Activated CD8-positive, alpha-beta T cell treated with anti-CD3 and anti-CD28 coated beads for 36 hours (primary cell): ENCODE measurements at regions not wholly inside any gene's neighbourhood (a gene's known extent, or its start where the extent isn't known, plus 50 kb on each side); places are given as distances from the start of the nearest gene placed in this dataset.

Experiments
- ATAC-seq: fragments of 200-7000 bp; cut with Tn5 transposase; one replicate; pipeline ENCODE4 v1.10.0; 2021; ENCODE audit warnings: mild to moderate bottlenecking, moderate library complexity
- CTCF ChIA-PET: fragments of 350-600 bp; sonication (Branson Sonifier 250); formaldehyde crosslinking; loops from one replicate; lab custom pipeline; 2021; ENCODE audit warnings: antibody characterized with exemption; lab: Charles Lee
- POLR2A ChIA-PET: fragments of 350-600 bp; sonication (Branson Sonifier 250); formaldehyde crosslinking; loops from one replicate; lab custom pipeline; 2021; ENCODE audit warnings: antibody characterized with exemption; lab: Charles Lee
- DNase-seq: peaks from one replicate; pipeline ENCODE4 v3.0.0-alpha.2; 2020
- H3K27ac Mint-ChIP-seq: one replicate; pipeline ENCODE4 v1.8.0; 2021; ENCODE audit warnings: mild to moderate bottlenecking, mixed read lengths
- H3K27me3 Mint-ChIP-seq: one replicate; pipeline ENCODE4 v1.8.0; 2021; ENCODE audit warnings: mixed read lengths
- H3K36me3 Mint-ChIP-seq: one replicate; pipeline ENCODE4 v1.8.0; 2021; ENCODE audit warnings: low read depth, mixed read lengths
- H3K4me1 Mint-ChIP-seq: one replicate; pipeline ENCODE4 v1.8.0; 2021; ENCODE audit warnings: low read depth, mixed read lengths
- H3K4me3 Mint-ChIP-seq: one replicate; pipeline ENCODE4 v1.8.0; 2021; ENCODE audit warnings: mild to moderate bottlenecking, moderate library complexity, mixed read lengths
- H3K9me3 Mint-ChIP-seq: one replicate; pipeline ENCODE4 v1.8.0; 2021; ENCODE audit warnings: mixed read lengths
- CTCF ChIP-seq: fragments of 200-600 bp; IDR thresholded peaks from one replicate; pipeline ENCODE4 v1.8.0; 2022; ENCODE audit warnings: antibody characterized with exemption, mild to moderate bottlenecking
- intact Hi-C: fragments of 100-400 bp; cut with micrococcal nuclease; formaldehyde crosslinking; loops from one replicate; pipeline ENCODE4 v1.10.0; 2022

GRCh38 chr4:18954538-18954937 lies 933.0 kb upstream of the LCORL start:
- no peaks in the 10 kb centered on the region for H3K27me3 Mint-ChIP-seq
- H3K4me3 Mint-ChIP-seq = no peak overlapping the region
- no peak for ATAC-seq
- ChIA-PET POLR2A (no interaction called here), CTCF (no interaction called here)
- DNase-seq = no peak
- H3K36me3 Mint-ChIP-seq = no peaks in the 10 kb centered on the region
- no peaks in the 10 kb centered on the region for H3K4me1 Mint-ChIP-seq
- peaks cover 2% of the 10 kb centered on the region for H3K9me3 Mint-ChIP-seq
- intact Hi-C loops = no loop called here
- H3K27ac Mint-ChIP-seq = no peak overlapping the region
- TF ChIP-seq CTCF = no peak

- intact Hi-C loops = no loop called here
- no peaks in the 10 kb centered on the region for H3K27me3 Mint-ChIP-seq
- H3K36me3 Mint-ChIP-seq = no peaks in the 10 kb centered on the region
- no peaks in the 10 kb centered on the region for H3K9me3 Mint-ChIP-seq
- ATAC-seq = no peak
- POLR2A ChIA-PET = no interaction called here
- no peak for TF ChIP-seq CTCF
- no peak overlapping the region for H3K4me3 Mint-ChIP-seq
- DNase-seq = no peak
- H3K27ac Mint-ChIP-seq = no peak overlapping the region
- no peaks in the 10 kb centered on the region for H3K4me1 Mint-ChIP-seq
- CTCF ChIA-PET = no interaction called here
Measured at GRCh38 chr4:18953613-18954012, 932.1 kb upstream of the LCORL start.

GRCh38 chr4:18945464-18945863 lies 923.9 kb upstream of the LCORL start:
- Mint-ChIP-seq H3K36me3 (no peaks in the 10 kb centered on the region), H3K27me3 (no peaks in the 10 kb centered on the region), H3K4me3 (no peak overlapping the region), H3K9me3 (peaks cover 2% of the 10 kb centered on the region), H3K4me1 (no peaks in the 10 kb centered on the region), H3K27ac (no peak overlapping the region)
- no peak for TF ChIP-seq CTCF
- intact Hi-C loops = no loop called here
- ATAC-seq = no peak
- DNase-seq = no peak
- CTCF ChIA-PET = no interaction called here
- POLR2A ChIA-PET = no interaction called here

GRCh38 chr4:18942874-18943273 lies 921.3 kb upstream of the LCORL start:
- Mint-ChIP-seq H3K27ac (no peak overlapping the region), H3K9me3 (peaks cover 6% of the 10 kb centered on the region)
- POLR2A ChIA-PET = no interaction called here

More at GRCh38 chr4:18942874-18943273, 921.3 kb upstream of the LCORL start:
- TF ChIP-seq CTCF = no peak
- CTCF ChIA-PET = no interaction called here
- ATAC-seq (no peak), DNase-seq (no peak)
- intact Hi-C loops = no loop called here
- no peak overlapping the region for H3K4me3 Mint-ChIP-seq
- no peaks in the 10 kb centered on the region for H3K4me1 Mint-ChIP-seq
- no peaks in the 10 kb centered on the region for H3K36me3 Mint-ChIP-seq
- H3K27me3 Mint-ChIP-seq = no peaks in the 10 kb centered on the region
